ENCODE measurements at regions not wholly inside any gene's neighbourhood (a gene's known extent, or its start where the extent isn't known, plus 50 kb on each side); places are given as distances from the start of the nearest gene placed in this dataset.
"Not testable (repeated sequence)": the region's sequence is repeated elsewhere in the genome, so short reads cannot be mapped to it uniquely, and the experiment has no call there.

- DNase-seq: no peak
Observed at GRCh38 chr10:2214805-2215204, 477.5 kb upstream of the ADARB2 start.

GRCh38 chr10:2214092-2214491 lies 476.8 kb upstream of the ADARB2 start:
- no peak for DNase-seq

GRCh38 chr10:2212244-2212834 lies 475.0 kb upstream of the ADARB2 start:
- DNase-seq: peak; percentile 34 to 71

- DNase-seq: no peak
Observed at GRCh38 chr10:2210088-2210487, 472.8 kb upstream of the ADARB2 start.

- DNase-seq: no peak
Observed at GRCh38 chr10:2208106-2208505, 470.8 kb upstream of the ADARB2 start.

GRCh38 chr10:2207246-2207922 lies 470.1 kb upstream of the ADARB2 start:
- DNase-seq: no peak

- DNase-seq: no peak
Observed at GRCh38 chr10:2205406-2205805, 468.1 kb upstream of the ADARB2 start.

GRCh38 chr10:2202401-2202800 lies 465.1 kb upstream of the ADARB2 start:
- DNase-seq: no peak

GRCh38 chr10:2201534-2202099 lies 464.3 kb upstream of the ADARB2 start:
- DNase-seq: no peak

- DNase-seq: no peak
Observed at GRCh38 chr10:2197663-2198062, 460.3 kb upstream of the ADARB2 start.

- DNase-seq: no peak
Observed at GRCh38 chr10:2196272-2196671, 458.9 kb upstream of the ADARB2 start.

- not testable (repeated sequence) for DNase-seq
Observed at GRCh38 chr10:2189356-2189755, 452.0 kb upstream of the ADARB2 start.

GRCh38 chr10:2188371-2188770 lies 451.0 kb upstream of the ADARB2 start:
- no peak for DNase-seq

GRCh38 chr10:2173327-2173726 lies 436.0 kb upstream of the ADARB2 start:
- no peak for DNase-seq

- DNase-seq: no peak
Observed at GRCh38 chr10:2165771-2166460, 428.6 kb upstream of the ADARB2 start.

GRCh38 chr10:2150288-2150687 lies 413.0 kb upstream of the ADARB2 start:
- no peak for DNase-seq

- DNase-seq: no peak
Observed at GRCh38 chr10:2145926-2146478, 408.7 kb upstream of the ADARB2 start.

- no peak for DNase-seq
Observed at GRCh38 chr10:2145491-2145890, 408.2 kb upstream of the ADARB2 start.

- DNase-seq: no peak
Observed at GRCh38 chr10:2144584-2144983, 407.3 kb upstream of the ADARB2 start.

- DNase-seq: no peak
Observed at GRCh38 chr10:2143213-2143835, 406.0 kb upstream of the ADARB2 start.

GRCh38 chr10:2139746-2140145 lies 402.4 kb upstream of the ADARB2 start:
- DNase-seq: no peak

- DNase-seq: peak; percentile 1 to 41
Observed at GRCh38 chr10:2137549-2138174, 400.3 kb upstream of the ADARB2 start.
